H1 (cell line): ENCODE measurements at regions not wholly inside any gene's neighbourhood (a gene's known extent, or its start where the extent isn't known, plus 50 kb on each side); places are given as distances from the start of the nearest gene placed in this dataset.

Source experiments
- ASH2L ChIP-seq: fragments of 200-600, 300-600 bp; sonication (generic); IDR thresholded peaks from one replicate; pipeline ENCODE4 v1.7.1; 2017; ENCODE audit warnings: low read length
- CTCF ChIP-seq, 3 experiments: IDR thresholded peaks; 1 replicate in 2 of 3; 2 replicates in 1 of 3; pipeline versions ENCODE4 v1.5.1 to v1.6.1; 2011; ENCODE audit warnings: low read length in 3 of 3, mild to moderate bottlenecking in 3 of 3, inconsistent platforms in 2 of 3, low read depth in 1 of 3, moderate library complexity in 1 of 3; ENCODE audit not compliant: insufficient read depth in 1 of 3; ENCODE audit errors: control extremely low read depth in 1 of 3
- EGR1 ChIP-seq: IDR thresholded peaks from 2 replicates; pipeline ENCODE4 v1.6.1; 2011; ENCODE audit warnings: low read depth, low read length, borderline replicate concordance
- EP300 ChIP-seq, 2 experiments: IDR thresholded peaks; 1 replicate in 1 of 2; 2 replicates in 1 of 2; pipeline ENCODE4 v1.6.1; 2011 to 2012; ENCODE audit warnings: low read depth in 2 of 2, low read length in 2 of 2, mild to moderate bottlenecking in 2 of 2, borderline replicate concordance in 1 of 2, inconsistent platforms in 1 of 2, moderate library complexity in 1 of 2
- EZH2 ChIP-seq: fragments of 200-600 bp; sonication (generic); IDR thresholded peaks from 2 replicates; pipeline ENCODE4 v1.7.1; 2012; ENCODE audit warnings: low read depth, mild to moderate bottlenecking, moderate library complexity, low read length, inconsistent platforms; ENCODE audit not compliant: severe bottlenecking
- GTF2F1 ChIP-seq: IDR thresholded peaks from 2 replicates; pipeline ENCODE4 v1.6.1; 2012; ENCODE audit warnings: low read depth, low read length, improper control_type of control experiment, borderline replicate concordance
- RBBP5 ChIP-seq: IDR thresholded peaks from 2 replicates; pipeline ENCODE4 v1.7.1; 2012; ENCODE audit warnings: low read depth, mild to moderate bottlenecking, inconsistent platforms, low read length, moderate library complexity, borderline replicate concordance
- SP1 ChIP-seq: IDR thresholded peaks from 2 replicates; pipeline ENCODE4 v1.6.1; 2011; ENCODE audit warnings: low read depth, low read length
- SRF ChIP-seq: IDR thresholded peaks from 2 replicates; pipeline ENCODE4 v1.6.1; 2011; ENCODE audit warnings: mild to moderate bottlenecking, low read depth, low read length, moderate library complexity
- SUZ12 ChIP-seq: fragments of 200-600 bp; sonication (generic); IDR thresholded peaks from 2 replicates; pipeline ENCODE4 v1.6.1; 2012; ENCODE audit warnings: mild to moderate bottlenecking, inconsistent platforms, low read length, moderate library complexity, mixed read lengths
- TBP ChIP-seq: IDR thresholded peaks from 2 replicates; pipeline ENCODE4 v1.6.1; 2011; ENCODE audit warnings: low read depth, low read length, improper control_type of control experiment
- TCF12 ChIP-seq: IDR thresholded peaks from 2 replicates; pipeline ENCODE4 v1.6.1; 2011; ENCODE audit warnings: low read depth, mild to moderate bottlenecking, low read length
- YY1 ChIP-seq: IDR thresholded peaks from 2 replicates; pipeline ENCODE4 v1.6.1; 2011; ENCODE audit warnings: low read depth, mild to moderate bottlenecking, low read length
- TF ChIP-seq, protein P1 (sequence below): IDR thresholded peaks from 2 replicates; pipeline ENCODE4 v1.6.1; 2012; ENCODE audit warnings: inconsistent platforms

DNA sequence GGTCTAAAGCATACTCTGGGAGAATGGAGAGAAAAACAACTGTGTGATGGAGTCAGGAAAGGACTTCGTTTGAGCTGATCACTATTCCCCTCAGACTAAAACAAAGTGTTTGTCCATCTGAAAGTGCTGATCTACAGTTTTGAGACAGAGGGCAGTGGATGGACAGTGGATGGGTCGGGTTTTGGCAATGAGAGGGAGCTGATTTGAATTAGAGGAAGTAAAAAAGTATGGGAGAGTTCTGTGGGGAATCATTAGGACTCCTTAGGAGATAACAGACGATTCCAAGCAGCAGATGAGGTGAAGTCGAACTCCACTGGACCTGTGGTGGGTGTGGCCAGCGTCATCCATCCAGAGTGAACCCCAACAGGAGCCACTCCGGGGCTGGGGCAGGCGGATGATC, 62.3 kb downstream of the PTGS2 start:
- TF ChIP-seq EZH2 (no peak), YY1 (no peak), SRF (no peak), SUZ12 (no peak), TBP (no peak), RBBP5 (no peak), CTCF (IDR thresholded peaks at IDR 0.05; ENCODE audit: control extremely low read depth in 1 of 3, insufficient read depth in 1 of 3, low read depth in 1 of 3, low read length in 3 of 3) (no peak), TCF12 (no peak), SP1 (no peak), ASH2L (no peak), GTF2F1 (no peak), EGR1 (no peak), EP300 (IDR thresholded peaks at IDR 0.05; ENCODE audit: borderline replicate concordance in 1 of 2, low read depth in 2 of 2, low read length in 2 of 2) (no peak)
- TF ChIP-seq, protein P1, sequence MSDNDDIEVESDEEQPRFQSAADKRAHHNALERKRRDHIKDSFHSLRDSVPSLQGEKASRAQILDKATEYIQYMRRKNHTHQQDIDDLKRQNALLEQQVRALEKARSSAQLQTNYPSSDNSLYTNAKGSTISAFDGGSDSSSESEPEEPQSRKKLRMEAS, result no peak
